Esophagus (tissue), 2 donors: ENCODE measurements at regions not wholly inside any gene's neighbourhood (a gene's known extent, or its start where the extent isn't known, plus 50 kb on each side); places are given as distances from the start of the nearest gene placed in this dataset.

Experiments used
- H3K27ac ChIP-seq, 2 donors: one replicate each; pipeline ENCODE4 v1.5.1; 2013; ENCODE audit warnings: low read depth in 2 of 2, mild to moderate bottlenecking in 2 of 2, inconsistent platforms in 1 of 2, low read length in 1 of 2, moderate library complexity in 1 of 2
- H3K27me3 ChIP-seq, 2 donors: one replicate each; pipeline ENCODE4 v1.6.1; 2013; ENCODE audit warnings: low read length in 2 of 2, control low read depth in 1 of 2, mild to moderate bottlenecking in 1 of 2; ENCODE audit not compliant: insufficient read depth in 2 of 2, control insufficient read depth in 1 of 2
- H3K36me3 ChIP-seq, 2 donors: one replicate each; pipeline ENCODE4 v1.6.1; 2013; ENCODE audit warnings: low read length in 1 of 2; ENCODE audit not compliant: control insufficient read depth in 2 of 2, insufficient read depth in 2 of 2
- H3K4me1 ChIP-seq, 2 donors: one replicate each; pipeline ENCODE4 v1.6.1; 2013; ENCODE audit warnings: low read length in 1 of 2; ENCODE audit not compliant: control insufficient read depth in 2 of 2, insufficient read depth in 2 of 2
- H3K4me3 ChIP-seq, 2 donors: one replicate each; pipeline ENCODE4 v1.5.1; 2013; ENCODE audit warnings: low read length in 2 of 2, mild to moderate bottlenecking in 2 of 2, low read depth in 1 of 2, moderate library complexity in 1 of 2
- H3K9me3 ChIP-seq, 2 donors: one replicate each; pipeline ENCODE4 v1.6.1; 2013; ENCODE audit warnings: mild to moderate bottlenecking in 2 of 2, low read depth in 1 of 2, low read length in 1 of 2, moderate library complexity in 1 of 2; ENCODE audit not compliant: control insufficient read depth in 2 of 2, insufficient read depth in 1 of 2
- WGBS, 2 donors: extraction: QIAGEN DNeasy Blood & Tissue Kit; methylation state at CpG; one replicate each; pipeline ENCODE4 v1.1.7; 2013; 5-methylcytosine and 5-hydroxymethylcytosine counted together
- donor health status: healthy with polysubstance abuse.
- donor health status: Bipolar disorder and iron deficiency.

GRCh38 chr4:13176741-13177142, 307.4 kb downstream of the RAB28 start:
- no peaks in the 10 kb centered on the region for H3K27me3 ChIP-seq
- H3K4me3 ChIP-seq = no peak overlapping the region
- H3K9me3 ChIP-seq = no peaks in the 10 kb centered on the region
- 38 to 52% methylated on average over 5 of the region's 5 CpGs for WGBS, 2 donors
- no peaks in the 10 kb centered on the region for H3K4me1 ChIP-seq
- no peak overlapping the region for H3K27ac ChIP-seq
- H3K36me3 ChIP-seq = no peaks in the 10 kb centered on the region

- H3K27ac ChIP-seq = no peak overlapping the region
Measured at GRCh38 chr4:13174926-13175325, 309.2 kb downstream of the RAB28 start.

GRCh38 chr4:13174001-13174400, 310.1 kb downstream of the RAB28 start:
- H3K36me3 ChIP-seq = no peaks in the 10 kb centered on the region
- H3K9me3 ChIP-seq = no peaks in the 10 kb centered on the region
- H3K27ac ChIP-seq = no peak overlapping the region
- H3K27me3 ChIP-seq = no peaks in the 10 kb centered on the region
- WGBS, 2 donors = 71 to 86% methylated on average over 6 of the region's 6 CpGs
- no peaks in the 10 kb centered on the region for H3K4me1 ChIP-seq
- no peak overlapping the region for H3K4me3 ChIP-seq

More at GRCh38 chr4:13174926-13175325, 309.2 kb downstream of the RAB28 start:
- WGBS, 2 donors = 80 to 87% methylated on average over 5 of the region's 5 CpGs
- H3K9me3 ChIP-seq = no peaks in the 10 kb centered on the region
- H3K4me3 ChIP-seq = no peak overlapping the region
- no peaks in the 10 kb centered on the region for H3K27me3 ChIP-seq
- no peaks in the 10 kb centered on the region for H3K36me3 ChIP-seq
- H3K4me1 ChIP-seq = no peaks in the 10 kb centered on the region

- no peaks in the 10 kb centered on the region for H3K36me3 ChIP-seq
- 92 to 94% methylated on average over 5 of the region's 5 CpGs for WGBS, 2 donors
Measured at GRCh38 chr4:13171292-13172057, 312.7 kb downstream of the RAB28 start.

GRCh38 chr4:13169731-13170525, 314.2 kb downstream of the RAB28 start:
- 72 to 84% methylated on average over 3 of the region's 3 CpGs for WGBS, 2 donors
- Histone ChIP-seq H3K27ac (no peak overlapping the region), H3K4me1 (no peaks in the 10 kb centered on the region), H3K9me3 (no peaks in the 10 kb centered on the region), H3K36me3 (no peaks in the 10 kb centered on the region), H3K27me3 (no peaks in the 10 kb centered on the region), H3K4me3 (no peak overlapping the region)

More at GRCh38 chr4:13171292-13172057, 312.7 kb downstream of the RAB28 start:
- Histone ChIP-seq H3K27ac (no peak overlapping the region), H3K4me3 (no peak overlapping the region), H3K9me3 (no peaks in the 10 kb centered on the region), H3K27me3 (no peaks in the 10 kb centered on the region), H3K4me1 (no peaks in the 10 kb centered on the region)

- no peaks in the 10 kb centered on the region for H3K4me1 ChIP-seq
- H3K27me3 ChIP-seq = no peaks in the 10 kb centered on the region
- no peaks in the 10 kb centered on the region for H3K9me3 ChIP-seq
- no peaks in the 10 kb centered on the region for H3K36me3 ChIP-seq
- no peak overlapping the region for H3K27ac ChIP-seq
- no peak overlapping the region for H3K4me3 ChIP-seq
- WGBS, 2 donors = 75 to 82% methylated on average over 2 of the region's 2 CpGs
Measured at GRCh38 chr4:13168326-13168725, 315.8 kb downstream of the RAB28 start.

GRCh38 chr4:13166214-13166613, 317.9 kb downstream of the RAB28 start:
- WGBS, 2 donors = 90 to 93% methylated on average over 2 of the region's 2 CpGs
- H3K4me3 ChIP-seq = no peak overlapping the region
- no peaks in the 10 kb centered on the region for H3K27me3 ChIP-seq
- no peaks in the 10 kb centered on the region for H3K4me1 ChIP-seq
- H3K36me3 ChIP-seq = no peaks in the 10 kb centered on the region
- H3K9me3 ChIP-seq = no peaks in the 10 kb centered on the region
- H3K27ac ChIP-seq = no peak overlapping the region

- H3K36me3 ChIP-seq = no peaks in the 10 kb centered on the region
- WGBS, 2 donors = 82 to 88% methylated on average over 6 of the region's 6 CpGs
- no peak overlapping the region for H3K27ac ChIP-seq
- H3K4me1 ChIP-seq = no peaks in the 10 kb centered on the region
- no peaks in the 10 kb centered on the region for H3K9me3 ChIP-seq
- H3K4me3 ChIP-seq = no peak overlapping the region
- H3K27me3 ChIP-seq = no peaks in the 10 kb centered on the region
Measured at GRCh38 chr4:13164783-13165331, 319.3 kb downstream of the RAB28 start.

- Histone ChIP-seq H3K27me3 (no peaks in the 10 kb centered on the region), H3K4me1 (no peaks in the 10 kb centered on the region), H3K4me3 (no peak overlapping the region), H3K9me3 (no peaks in the 10 kb centered on the region), H3K36me3 (no peaks in the 10 kb centered on the region), H3K27ac (no peak overlapping the region)
- 52 to 65% methylated on average over 5 of the region's 5 CpGs for WGBS, 2 donors
Measured at GRCh38 chr4:13162886-13163285, 321.3 kb downstream of the RAB28 start.
